HEK293 (cell line): ENCODE measurements at regions not wholly inside any gene's neighbourhood (a gene's known extent, or its start where the extent isn't known, plus 50 kb on each side); places are given as distances from the start of the nearest gene placed in this dataset.

Source experiments
- ZNF670 ChIP-seq: fragments of 450-650 bp; formaldehyde crosslinking; IDR thresholded peaks from 2 replicates; pipeline ENCODE4 v1.5.1; 2016; ENCODE audit warnings: missing biosample characterization, missing genetic modification characterization, low read depth
- ZNF707 ChIP-seq: fragments of 450-650 bp; formaldehyde crosslinking; IDR thresholded peaks from 2 replicates; pipeline ENCODE4 v1.5.1; 2016; ENCODE audit warnings: missing biosample characterization, missing genetic modification characterization
- TF ChIP-seq, protein P1 (sequence below): fragments of 450-650 bp; formaldehyde crosslinking; IDR thresholded peaks from 2 replicates; pipeline ENCODE4 v1.5.1; 2016; ENCODE audit warnings: missing biosample characterization, missing genetic modification characterization
- TF ChIP-seq, protein P2 (sequence below): fragments of 450-650 bp; formaldehyde crosslinking; IDR thresholded peaks from 2 replicates; pipeline ENCODE4 v1.5.1; 2017; ENCODE audit warnings: missing biosample characterization, missing genetic modification characterization
- TF ChIP-seq, protein P3 (sequence below): fragments of 450-650 bp; formaldehyde crosslinking; IDR thresholded peaks from 2 replicates; pipeline ENCODE4 v1.5.1; 2016; ENCODE audit warnings: missing biosample characterization, missing genetic modification characterization
- TF ChIP-seq, protein P4 (sequence below): fragments of 450-650 bp; formaldehyde crosslinking; IDR thresholded peaks from 2 replicates; pipeline ENCODE4 v1.5.1; 2016; ENCODE audit warnings: missing biosample characterization, missing genetic modification characterization

DNA sequence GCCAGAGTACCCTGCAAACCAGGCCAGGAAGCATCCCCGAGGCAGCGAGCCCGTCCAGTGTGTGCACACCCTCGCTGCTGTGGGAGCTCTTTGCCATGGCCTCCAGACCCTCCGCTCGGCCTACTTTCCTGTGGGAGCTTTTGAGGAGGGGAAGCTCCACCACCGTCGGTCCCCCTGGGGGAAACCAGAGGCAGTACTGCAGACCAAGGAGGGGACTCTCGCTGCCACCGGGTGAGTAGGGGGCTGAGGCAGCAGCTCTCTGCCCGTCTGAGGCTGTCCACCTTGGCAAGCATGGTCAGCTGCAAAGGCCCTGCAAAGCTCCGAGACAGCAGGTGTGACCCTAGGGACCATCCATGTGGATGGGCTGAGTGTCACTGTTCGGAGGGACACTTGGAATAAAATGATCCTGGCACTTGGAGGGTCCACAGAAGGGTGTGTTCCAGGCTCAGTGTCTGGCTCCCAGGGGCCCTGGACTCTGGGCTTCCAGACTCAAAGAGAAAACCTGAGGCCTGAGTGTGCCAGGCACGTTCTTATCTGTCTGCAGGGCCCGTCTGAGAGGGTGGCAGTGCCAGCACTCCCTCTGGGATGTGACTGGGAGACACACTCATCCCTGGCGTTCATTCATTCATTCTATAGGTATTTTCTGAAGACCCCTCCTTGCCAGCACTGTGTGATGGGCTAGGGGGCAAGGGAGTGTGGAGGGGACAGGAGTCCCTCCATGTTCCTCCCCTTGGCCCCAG lies 282.8 kb upstream of the HS6ST1 start:
- TF ChIP-seq, protein P1, sequence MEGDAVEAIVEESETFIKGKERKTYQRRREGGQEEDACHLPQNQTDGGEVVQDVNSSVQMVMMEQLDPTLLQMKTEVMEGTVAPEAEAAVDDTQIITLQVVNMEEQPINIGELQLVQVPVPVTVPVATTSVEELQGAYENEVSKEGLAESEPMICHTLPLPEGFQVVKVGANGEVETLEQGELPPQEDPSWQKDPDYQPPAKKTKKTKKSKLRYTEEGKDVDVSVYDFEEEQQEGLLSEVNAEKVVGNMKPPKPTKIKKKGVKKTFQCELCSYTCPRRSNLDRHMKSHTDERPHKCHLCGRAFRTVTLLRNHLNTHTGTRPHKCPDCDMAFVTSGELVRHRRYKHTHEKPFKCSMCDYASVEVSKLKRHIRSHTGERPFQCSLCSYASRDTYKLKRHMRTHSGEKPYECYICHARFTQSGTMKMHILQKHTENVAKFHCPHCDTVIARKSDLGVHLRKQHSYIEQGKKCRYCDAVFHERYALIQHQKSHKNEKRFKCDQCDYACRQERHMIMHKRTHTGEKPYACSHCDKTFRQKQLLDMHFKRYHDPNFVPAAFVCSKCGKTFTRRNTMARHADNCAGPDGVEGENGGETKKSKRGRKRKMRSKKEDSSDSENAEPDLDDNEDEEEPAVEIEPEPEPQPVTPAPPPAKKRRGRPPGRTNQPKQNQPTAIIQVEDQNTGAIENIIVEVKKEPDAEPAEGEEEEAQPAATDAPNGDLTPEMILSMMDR (tag by site-specific recombination): no peak
- TF ChIP-seq ZNF670 (tag by site-specific recombination) (no peak), ZNF707 (tag by site-specific recombination) (no peak)
- TF ChIP-seq, protein P2, sequence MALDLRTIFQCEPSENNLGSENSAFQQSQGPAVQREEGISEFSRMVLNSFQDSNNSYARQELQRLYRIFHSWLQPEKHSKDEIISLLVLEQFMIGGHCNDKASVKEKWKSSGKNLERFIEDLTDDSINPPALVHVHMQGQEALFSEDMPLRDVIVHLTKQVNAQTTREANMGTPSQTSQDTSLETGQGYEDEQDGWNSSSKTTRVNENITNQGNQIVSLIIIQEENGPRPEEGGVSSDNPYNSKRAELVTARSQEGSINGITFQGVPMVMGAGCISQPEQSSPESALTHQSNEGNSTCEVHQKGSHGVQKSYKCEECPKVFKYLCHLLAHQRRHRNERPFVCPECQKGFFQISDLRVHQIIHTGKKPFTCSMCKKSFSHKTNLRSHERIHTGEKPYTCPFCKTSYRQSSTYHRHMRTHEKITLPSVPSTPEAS: no peak
- TF ChIP-seq, protein P3, sequence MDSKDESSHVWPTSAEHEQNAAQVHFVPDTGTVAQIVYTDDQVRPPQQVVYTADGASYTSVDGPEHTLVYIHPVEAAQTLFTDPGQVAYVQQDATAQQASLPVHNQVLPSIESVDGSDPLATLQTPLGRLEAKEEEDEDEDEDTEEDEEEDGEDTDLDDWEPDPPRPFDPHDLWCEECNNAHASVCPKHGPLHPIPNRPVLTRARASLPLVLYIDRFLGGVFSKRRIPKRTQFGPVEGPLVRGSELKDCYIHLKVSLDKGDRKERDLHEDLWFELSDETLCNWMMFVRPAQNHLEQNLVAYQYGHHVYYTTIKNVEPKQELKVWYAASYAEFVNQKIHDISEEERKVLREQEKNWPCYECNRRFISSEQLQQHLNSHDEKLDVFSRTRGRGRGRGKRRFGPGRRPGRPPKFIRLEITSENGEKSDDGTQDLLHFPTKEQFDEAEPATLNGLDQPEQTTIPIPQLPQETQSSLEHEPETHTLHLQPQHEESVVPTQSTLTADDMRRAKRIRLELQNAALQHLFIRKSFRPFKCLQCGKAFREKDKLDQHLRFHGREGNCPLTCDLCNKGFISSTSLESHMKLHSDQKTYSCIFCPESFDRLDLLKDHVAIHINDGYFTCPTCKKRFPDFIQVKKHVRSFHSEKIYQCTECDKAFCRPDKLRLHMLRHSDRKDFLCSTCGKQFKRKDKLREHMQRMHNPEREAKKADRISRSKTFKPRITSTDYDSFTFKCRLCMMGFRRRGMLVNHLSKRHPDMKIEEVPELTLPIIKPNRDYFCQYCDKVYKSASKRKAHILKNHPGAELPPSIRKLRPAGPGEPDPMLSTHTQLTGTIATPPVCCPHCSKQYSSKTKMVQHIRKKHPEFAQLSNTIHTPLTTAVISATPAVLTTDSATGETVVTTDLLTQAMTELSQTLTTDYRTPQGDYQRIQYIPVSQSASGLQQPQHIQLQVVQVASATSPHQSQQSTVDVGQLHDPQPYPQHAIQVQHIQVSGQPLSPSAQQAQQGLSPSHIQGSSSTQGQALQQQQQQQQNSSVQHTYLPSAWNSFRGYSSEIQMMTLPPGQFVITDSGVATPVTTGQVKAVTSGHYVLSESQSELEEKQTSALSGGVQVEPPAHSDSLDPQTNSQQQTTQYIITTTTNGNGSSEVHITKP: no peak
- TF ChIP-seq, protein P4, sequence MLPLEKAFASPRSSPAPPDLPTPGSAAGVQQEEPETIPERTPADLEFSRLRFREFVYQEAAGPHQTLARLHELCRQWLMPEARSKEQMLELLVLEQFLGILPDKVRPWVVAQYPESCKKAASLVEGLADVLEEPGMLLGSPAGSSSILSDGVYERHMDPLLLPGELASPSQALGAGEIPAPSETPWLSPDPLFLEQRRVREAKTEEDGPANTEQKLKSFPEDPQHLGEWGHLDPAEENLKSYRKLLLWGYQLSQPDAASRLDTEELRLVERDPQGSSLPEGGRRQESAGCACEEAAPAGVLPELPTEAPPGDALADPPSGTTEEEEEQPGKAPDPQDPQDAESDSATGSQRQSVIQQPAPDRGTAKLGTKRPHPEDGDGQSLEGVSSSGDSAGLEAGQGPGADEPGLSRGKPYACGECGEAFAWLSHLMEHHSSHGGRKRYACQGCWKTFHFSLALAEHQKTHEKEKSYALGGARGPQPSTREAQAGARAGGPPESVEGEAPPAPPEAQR (tag by site-specific recombination): no peak
